ENCODE measurements at regions not wholly inside any gene's neighbourhood (a gene's known extent, or its start where the extent isn't known, plus 50 kb on each side); places are given as distances from the start of the nearest gene placed in this dataset.

- TF ChIP-seq CTCF (IDR thresholded peaks at IDR 0.05), result no peak
- no peak for TF ChIP-seq POLR2A (IDR thresholded peaks at IDR 0.05)
Measured at GRCh38 chr5:60354311-60354710, 345.7 kb downstream of the DEPDC1B start.
